Transverse colon (tissue), 4 donors: ENCODE measurements at regions not wholly inside any gene's neighbourhood (a gene's known extent, or its start where the extent isn't known, plus 50 kb on each side); places are given as distances from the start of the nearest gene placed in this dataset.

Experiments used
- POLR2AphosphoS5 ChIP-seq, 3 donors: sonication (generic); formaldehyde crosslinking; IDR thresholded peaks; one replicate each; pipeline ENCODE4 v1.6.1; 2016; ENCODE audit warnings: antibody characterized with exemption in 3 of 3
- TF ChIP-seq, protein P1 (sequence below), 5 experiments: fragments of 200-600 bp in 3 of 5; fragments of 450-650 bp in 2 of 5; sonication (generic) in 3 of 5; IDR thresholded peaks; 1 replicate in 2 of 5; 2 replicates in 3 of 5; pipeline ENCODE4 v1.5.1; 2016 to 2017; ENCODE audit warnings: antibody characterized with exemption in 5 of 5, inconsistent platforms in 3 of 5, mild to moderate bottlenecking in 2 of 5, moderate library complexity in 1 of 5

DNA sequence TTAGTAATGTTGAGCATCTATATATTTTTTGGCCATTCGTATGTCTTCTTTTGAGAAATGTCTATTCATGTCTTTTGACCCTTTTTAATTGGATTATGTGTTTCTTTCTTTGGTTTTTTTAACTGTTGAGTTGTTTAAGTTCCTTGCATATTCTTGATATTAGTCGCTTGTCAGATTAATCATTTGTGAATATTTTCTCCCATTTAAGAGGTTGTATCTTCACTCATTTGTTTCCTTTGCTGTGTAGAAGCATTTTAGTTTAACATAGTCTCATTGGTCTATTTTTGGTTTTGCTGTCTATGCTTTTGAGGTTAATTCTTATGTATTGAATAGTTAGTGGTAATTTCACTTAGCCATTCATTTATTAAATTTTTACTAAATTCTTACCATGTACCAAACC lies 283.8 kb downstream of the ZPLD1 start:
- TF ChIP-seq, protein P1, sequence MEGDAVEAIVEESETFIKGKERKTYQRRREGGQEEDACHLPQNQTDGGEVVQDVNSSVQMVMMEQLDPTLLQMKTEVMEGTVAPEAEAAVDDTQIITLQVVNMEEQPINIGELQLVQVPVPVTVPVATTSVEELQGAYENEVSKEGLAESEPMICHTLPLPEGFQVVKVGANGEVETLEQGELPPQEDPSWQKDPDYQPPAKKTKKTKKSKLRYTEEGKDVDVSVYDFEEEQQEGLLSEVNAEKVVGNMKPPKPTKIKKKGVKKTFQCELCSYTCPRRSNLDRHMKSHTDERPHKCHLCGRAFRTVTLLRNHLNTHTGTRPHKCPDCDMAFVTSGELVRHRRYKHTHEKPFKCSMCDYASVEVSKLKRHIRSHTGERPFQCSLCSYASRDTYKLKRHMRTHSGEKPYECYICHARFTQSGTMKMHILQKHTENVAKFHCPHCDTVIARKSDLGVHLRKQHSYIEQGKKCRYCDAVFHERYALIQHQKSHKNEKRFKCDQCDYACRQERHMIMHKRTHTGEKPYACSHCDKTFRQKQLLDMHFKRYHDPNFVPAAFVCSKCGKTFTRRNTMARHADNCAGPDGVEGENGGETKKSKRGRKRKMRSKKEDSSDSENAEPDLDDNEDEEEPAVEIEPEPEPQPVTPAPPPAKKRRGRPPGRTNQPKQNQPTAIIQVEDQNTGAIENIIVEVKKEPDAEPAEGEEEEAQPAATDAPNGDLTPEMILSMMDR (IDR thresholded peaks at IDR 0.05) = no peak
- TF ChIP-seq POLR2AphosphoS5 (IDR thresholded peaks at IDR 0.05) = no peak
